ENCODE measurements at regions not wholly inside any gene's neighbourhood (a gene's known extent, or its start where the extent isn't known, plus 50 kb on each side); places are given as distances from the start of the nearest gene placed in this dataset.

- TF ChIP-seq, protein P1, sequence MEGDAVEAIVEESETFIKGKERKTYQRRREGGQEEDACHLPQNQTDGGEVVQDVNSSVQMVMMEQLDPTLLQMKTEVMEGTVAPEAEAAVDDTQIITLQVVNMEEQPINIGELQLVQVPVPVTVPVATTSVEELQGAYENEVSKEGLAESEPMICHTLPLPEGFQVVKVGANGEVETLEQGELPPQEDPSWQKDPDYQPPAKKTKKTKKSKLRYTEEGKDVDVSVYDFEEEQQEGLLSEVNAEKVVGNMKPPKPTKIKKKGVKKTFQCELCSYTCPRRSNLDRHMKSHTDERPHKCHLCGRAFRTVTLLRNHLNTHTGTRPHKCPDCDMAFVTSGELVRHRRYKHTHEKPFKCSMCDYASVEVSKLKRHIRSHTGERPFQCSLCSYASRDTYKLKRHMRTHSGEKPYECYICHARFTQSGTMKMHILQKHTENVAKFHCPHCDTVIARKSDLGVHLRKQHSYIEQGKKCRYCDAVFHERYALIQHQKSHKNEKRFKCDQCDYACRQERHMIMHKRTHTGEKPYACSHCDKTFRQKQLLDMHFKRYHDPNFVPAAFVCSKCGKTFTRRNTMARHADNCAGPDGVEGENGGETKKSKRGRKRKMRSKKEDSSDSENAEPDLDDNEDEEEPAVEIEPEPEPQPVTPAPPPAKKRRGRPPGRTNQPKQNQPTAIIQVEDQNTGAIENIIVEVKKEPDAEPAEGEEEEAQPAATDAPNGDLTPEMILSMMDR (IDR thresholded peaks at IDR 0.05), result no peak
- TF ChIP-seq ZFX (IDR thresholded peaks at IDR 0.05; ENCODE audit: borderline replicate concordance), result no peak
Measured at GRCh38 chr12:18183141-18183540, 78.2 kb upstream of the PIK3C2G start.
